Activated CD4-positive, alpha-beta T cell treated with anti-CD3 and anti-CD28 coated beads, Interleukin-2, amount 10 ng/mL, durations not matched to agents 24 days and 14 days (primary cell): ENCODE measurements at regions not wholly inside any gene's neighbourhood (a gene's known extent, or its start where the extent isn't known, plus 50 kb on each side); places are given as distances from the start of the nearest gene placed in this dataset.

ENCODE experiments used
- DNase-seq: peaks from one replicate; pipeline ENCODE4 v3.0.0; 2022
- H3K27ac Mint-ChIP-seq: one replicate; pipeline ENCODE4 v1.8.0; 2022; ENCODE audit warnings: mild to moderate bottlenecking, mixed read lengths
- H3K27me3 Mint-ChIP-seq: one replicate; pipeline ENCODE4 v1.8.0; 2022; ENCODE audit warnings: mixed read lengths
- H3K36me3 Mint-ChIP-seq: one replicate; pipeline ENCODE4 v1.8.0; 2022; ENCODE audit warnings: low read depth, mild to moderate bottlenecking, mixed read lengths
- H3K4me1 Mint-ChIP-seq: one replicate; pipeline ENCODE4 v1.8.0; 2021; ENCODE audit warnings: mixed read lengths
- H3K4me3 Mint-ChIP-seq: one replicate; pipeline ENCODE4 v1.8.0; 2022; ENCODE audit warnings: mild to moderate bottlenecking, moderate library complexity, mixed read lengths
- H3K9me3 Mint-ChIP-seq: one replicate; pipeline ENCODE4 v1.8.0; 2021; ENCODE audit warnings: mixed read lengths
- intact Hi-C: fragments of 100-400 bp; cut with micrococcal nuclease; formaldehyde crosslinking; loops from one replicate; pipeline ENCODE4 v1.15.1; 2023

DNA sequence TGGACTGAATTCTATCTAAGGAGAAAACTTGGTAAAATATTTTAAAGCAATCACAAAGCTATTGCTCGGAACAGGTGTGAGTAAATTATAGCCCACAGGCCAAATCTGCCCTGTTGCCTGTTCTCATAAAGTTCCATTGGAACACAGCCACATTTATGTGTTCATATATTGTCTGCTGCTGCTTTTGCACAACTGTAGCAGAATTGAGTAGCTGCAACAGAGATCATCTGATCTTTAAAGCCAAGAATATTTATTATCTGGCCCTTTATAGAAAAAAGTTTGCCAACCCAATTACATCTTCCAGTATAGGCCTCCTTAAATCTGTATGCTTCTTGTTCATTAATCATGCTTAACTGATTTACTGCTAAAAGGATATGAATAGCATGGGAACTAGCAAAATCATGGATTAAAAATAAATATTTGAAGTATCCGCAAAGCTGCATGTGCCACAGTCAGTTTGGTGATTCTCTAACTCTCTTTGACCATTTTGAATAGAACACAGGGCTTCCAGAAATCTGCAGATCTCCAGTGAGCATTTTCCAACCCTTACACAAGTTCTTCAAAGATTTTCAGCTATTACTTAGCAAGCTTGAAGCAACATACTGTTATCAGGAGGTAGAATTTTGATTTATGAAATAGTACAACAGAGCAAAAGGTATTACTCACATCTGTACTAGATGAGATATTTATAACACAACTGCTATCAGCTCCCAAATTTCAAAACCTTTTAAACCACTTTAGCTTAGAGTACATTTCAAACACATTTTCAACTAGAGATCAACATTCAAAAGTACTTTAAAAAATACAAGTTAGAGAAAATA is 312.6 kb upstream of the ID4 start:
- Mint-ChIP-seq H3K9me3 (peaks cover 5% of the 10 kb centered on the region), H3K27ac (no peak overlapping the region), H3K36me3 (no peaks in the 10 kb centered on the region), H3K4me1 (no peaks in the 10 kb centered on the region), H3K27me3 (no peaks in the 10 kb centered on the region), H3K4me3 (no peak overlapping the region)
- intact Hi-C loops, result no loop called here
- no peak for DNase-seq

- intact Hi-C loops, result no loop called here
- Mint-ChIP-seq H3K27me3 (no peaks in the 10 kb centered on the region), H3K36me3 (no peaks in the 10 kb centered on the region), H3K4me3 (no peak overlapping the region), H3K27ac (no peak overlapping the region), H3K4me1 (no peaks in the 10 kb centered on the region), H3K9me3 (no peaks in the 10 kb centered on the region)
- DNase-seq, result no peak
Observed at GRCh38 chr6:19525673-19526072, 311.5 kb upstream of the ID4 start.

DNA sequence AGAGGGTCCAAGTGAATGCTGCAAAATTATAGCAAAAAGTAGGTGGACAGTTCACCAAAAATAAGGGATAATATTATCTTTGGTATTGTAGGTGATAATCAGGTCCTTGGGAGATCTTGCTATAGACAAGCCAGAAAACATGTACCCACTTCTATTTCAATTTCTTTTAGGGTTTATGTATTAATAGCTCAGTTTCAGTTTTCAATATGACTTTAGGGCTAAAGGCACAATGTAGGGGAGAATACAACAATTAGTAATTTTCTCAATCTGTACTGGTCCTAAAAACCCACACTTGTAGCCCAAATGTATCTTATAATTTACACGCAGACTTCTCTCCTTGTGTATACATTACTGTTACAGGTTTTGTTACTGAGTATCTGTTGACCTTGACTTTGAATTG is 307.0 kb upstream of the ID4 start:
- Mint-ChIP-seq H3K4me3 (no peak overlapping the region), H3K36me3 (no peaks in the 10 kb centered on the region), H3K4me1 (no peaks in the 10 kb centered on the region), H3K27ac (no peak overlapping the region), H3K27me3 (no peaks in the 10 kb centered on the region), H3K9me3 (no peaks in the 10 kb centered on the region)
- intact Hi-C loops, result no loop called here
- DNase-seq, result no peak

GRCh38 chr6:19535351-19535750 is 301.8 kb upstream of the ID4 start:
- H3K4me3 Mint-ChIP-seq, result no peak overlapping the region
- no peaks in the 10 kb centered on the region for H3K36me3 Mint-ChIP-seq
- H3K27me3 Mint-ChIP-seq, result no peaks in the 10 kb centered on the region
- H3K9me3 Mint-ChIP-seq, result peaks cover 6% of the 10 kb centered on the region
- no peak overlapping the region for H3K27ac Mint-ChIP-seq
- DNase-seq, result no peak
- H3K4me1 Mint-ChIP-seq, result no peaks in the 10 kb centered on the region
- intact Hi-C loops, result no loop called here

DNA sequence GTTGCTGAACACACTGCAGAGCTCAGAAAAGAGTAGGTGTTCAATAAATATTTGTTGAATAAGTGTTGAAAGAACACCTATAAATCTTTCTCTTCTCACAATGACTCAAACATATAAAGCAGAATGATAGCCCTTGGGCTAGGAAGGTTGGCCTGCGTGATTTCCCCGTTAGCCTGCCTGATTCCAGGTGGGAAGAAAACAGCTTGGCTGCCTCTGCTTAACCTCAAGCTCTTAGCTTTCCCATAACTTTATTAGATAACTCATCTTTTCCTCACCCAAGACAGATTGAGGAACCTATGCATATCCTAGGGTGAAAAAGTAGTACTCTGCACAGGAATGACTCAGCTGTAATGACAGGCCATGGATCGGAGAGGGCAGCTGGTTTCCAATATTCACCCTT is 300.3 kb upstream of the ID4 start:
- intact Hi-C loops, result no loop called here
- H3K27ac Mint-ChIP-seq, result no peak overlapping the region
- H3K27me3 Mint-ChIP-seq, result no peaks in the 10 kb centered on the region
- H3K9me3 Mint-ChIP-seq, result peaks cover 6% of the 10 kb centered on the region
- no peaks in the 10 kb centered on the region for H3K4me1 Mint-ChIP-seq
- H3K36me3 Mint-ChIP-seq, result no peaks in the 10 kb centered on the region
- H3K4me3 Mint-ChIP-seq, result no peak overlapping the region
- no peak for DNase-seq

- H3K27ac Mint-ChIP-seq, result no peak overlapping the region
- intact Hi-C loops, result no loop called here
- H3K4me1 Mint-ChIP-seq, result no peaks in the 10 kb centered on the region
- no peak for DNase-seq
- no peaks in the 10 kb centered on the region for H3K36me3 Mint-ChIP-seq
- peaks cover 6% of the 10 kb centered on the region for H3K9me3 Mint-ChIP-seq
- no peaks in the 10 kb centered on the region for H3K27me3 Mint-ChIP-seq
- H3K4me3 Mint-ChIP-seq, result no peak overlapping the region
Observed at GRCh38 chr6:19538096-19538495, 299.1 kb upstream of the ID4 start.

DNA sequence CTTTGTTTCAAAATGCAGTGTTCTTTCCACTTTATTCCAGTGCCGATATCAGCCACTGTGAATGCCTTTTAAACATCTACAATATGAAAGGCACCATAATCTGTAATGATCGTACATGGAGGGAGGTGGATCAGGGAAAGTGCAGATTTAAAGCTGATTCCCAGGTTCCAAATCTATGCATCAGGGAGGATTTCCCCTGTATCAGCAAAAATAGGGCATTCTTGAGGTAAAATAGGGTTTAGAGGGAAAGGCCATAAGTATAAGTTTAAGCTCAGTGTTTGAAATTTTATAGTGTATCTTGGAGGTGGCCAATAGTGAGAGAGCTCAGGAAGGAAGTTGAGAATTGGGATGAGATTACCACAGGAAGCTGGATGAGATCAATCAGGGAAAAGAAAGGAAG is 289.7 kb upstream of the ID4 start:
- no peaks in the 10 kb centered on the region for H3K36me3 Mint-ChIP-seq
- no peaks in the 10 kb centered on the region for H3K9me3 Mint-ChIP-seq
- no peak overlapping the region for H3K4me3 Mint-ChIP-seq
- H3K27me3 Mint-ChIP-seq, result no peaks in the 10 kb centered on the region
- no peaks in the 10 kb centered on the region for H3K4me1 Mint-ChIP-seq
- no peak overlapping the region for H3K27ac Mint-ChIP-seq
- no peak for DNase-seq
- intact Hi-C loops, result no loop called here

- intact Hi-C loops, result no loop called here
- Mint-ChIP-seq H3K9me3 (no peaks in the 10 kb centered on the region), H3K4me1 (no peaks in the 10 kb centered on the region), H3K4me3 (no peak overlapping the region), H3K27ac (no peak overlapping the region), H3K27me3 (no peaks in the 10 kb centered on the region), H3K36me3 (no peaks in the 10 kb centered on the region)
- no peak for DNase-seq
Observed at GRCh38 chr6:19549109-19549508, 288.1 kb upstream of the ID4 start.

- no peak for DNase-seq
- intact Hi-C loops, result no loop called here
- no peaks in the 10 kb centered on the region for H3K9me3 Mint-ChIP-seq
- H3K4me3 Mint-ChIP-seq, result no peak overlapping the region
- no peaks in the 10 kb centered on the region for H3K27me3 Mint-ChIP-seq
- no peaks in the 10 kb centered on the region for H3K4me1 Mint-ChIP-seq
- no peaks in the 10 kb centered on the region for H3K36me3 Mint-ChIP-seq
- no peak overlapping the region for H3K27ac Mint-ChIP-seq
Observed at GRCh38 chr6:19550380-19550779, 286.8 kb upstream of the ID4 start.

GRCh38 chr6:19551611-19552010 is 285.6 kb upstream of the ID4 start:
- H3K4me1 Mint-ChIP-seq, result no peaks in the 10 kb centered on the region
- H3K27ac Mint-ChIP-seq, result no peak overlapping the region
- H3K36me3 Mint-ChIP-seq, result no peaks in the 10 kb centered on the region
- no peak for DNase-seq
- H3K9me3 Mint-ChIP-seq, result peaks cover 4% of the 10 kb centered on the region
- no peaks in the 10 kb centered on the region for H3K27me3 Mint-ChIP-seq
- no peak overlapping the region for H3K4me3 Mint-ChIP-seq
- intact Hi-C loops, result no loop called here

DNA sequence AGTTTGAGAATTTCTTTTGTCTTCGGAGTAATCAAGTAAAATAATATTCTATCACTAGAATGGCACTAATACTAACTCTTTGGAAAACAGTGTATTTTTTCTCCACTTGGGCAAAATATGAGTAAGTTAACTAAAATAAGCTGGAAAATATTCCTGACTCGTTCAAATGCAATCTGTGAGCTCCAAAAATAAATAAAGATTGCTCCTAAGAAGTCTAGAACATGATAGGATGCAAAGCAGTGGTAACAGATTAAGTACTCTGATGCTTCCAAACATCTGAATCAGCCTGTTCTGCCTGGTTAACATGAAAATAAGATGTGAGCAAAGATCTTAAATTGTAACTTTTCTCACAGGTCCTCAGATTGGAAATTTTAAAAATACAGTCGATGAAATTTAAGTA is 285.1 kb upstream of the ID4 start:
- no peaks in the 10 kb centered on the region for H3K27me3 Mint-ChIP-seq
- H3K36me3 Mint-ChIP-seq, result no peaks in the 10 kb centered on the region
- intact Hi-C loops, result no loop called here
- no peak overlapping the region for H3K27ac Mint-ChIP-seq
- no peak overlapping the region for H3K4me3 Mint-ChIP-seq
- no peaks in the 10 kb centered on the region for H3K4me1 Mint-ChIP-seq
- no peak for DNase-seq
- H3K9me3 Mint-ChIP-seq, result peaks cover 4% of the 10 kb centered on the region

DNA sequence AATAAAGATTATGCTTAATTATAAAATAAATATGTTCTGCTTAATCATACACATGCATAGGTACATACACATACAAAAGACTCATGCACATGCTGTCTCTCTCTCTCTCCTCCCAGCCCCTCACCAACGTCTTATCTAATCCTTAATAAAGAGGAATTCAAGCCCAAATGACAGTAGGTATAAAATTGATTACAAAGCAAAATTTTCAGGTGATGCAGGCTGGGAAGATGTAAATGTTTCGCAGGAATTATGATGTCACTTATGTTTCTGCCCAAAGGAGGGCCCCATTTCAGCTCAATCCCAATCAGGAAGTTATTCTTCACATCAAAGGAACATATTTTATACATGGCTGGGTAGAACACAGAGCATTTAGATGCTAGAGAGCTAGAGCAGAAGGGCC is 284.6 kb upstream of the ID4 start:
- Mint-ChIP-seq H3K27me3 (no peaks in the 10 kb centered on the region), H3K27ac (no peak overlapping the region), H3K9me3 (peaks cover 4% of the 10 kb centered on the region), H3K4me1 (no peaks in the 10 kb centered on the region), H3K4me3 (no peak overlapping the region), H3K36me3 (no peaks in the 10 kb centered on the region)
- intact Hi-C loops, result no loop called here
- DNase-seq, result no peak

GRCh38 chr6:19554356-19555225 is 282.6 kb upstream of the ID4 start:
- no peak for DNase-seq
- Mint-ChIP-seq H3K4me1 (no peaks in the 10 kb centered on the region), H3K36me3 (no peaks in the 10 kb centered on the region), H3K4me3 (no peak overlapping the region), H3K27me3 (no peaks in the 10 kb centered on the region), H3K9me3 (peaks cover 4% of the 10 kb centered on the region), H3K27ac (no peak overlapping the region)
- intact Hi-C loops, result no loop called here

GRCh38 chr6:19557191-19557590 is 280.0 kb upstream of the ID4 start:
- DNase-seq, result no peak
- intact Hi-C loops, result no loop called here
- H3K4me1 Mint-ChIP-seq, result no peaks in the 10 kb centered on the region
- H3K27ac Mint-ChIP-seq, result no peak overlapping the region
- no peaks in the 10 kb centered on the region for H3K27me3 Mint-ChIP-seq
- no peaks in the 10 kb centered on the region for H3K36me3 Mint-ChIP-seq
- no peak overlapping the region for H3K4me3 Mint-ChIP-seq
- peaks cover 4% of the 10 kb centered on the region for H3K9me3 Mint-ChIP-seq
